ENCODE measurements at regions not wholly inside any gene's neighbourhood (a gene's known extent, or its start where the extent isn't known, plus 50 kb on each side); places are given as distances from the start of the nearest gene placed in this dataset.

- Histone ChIP-seq H3K9me2 (ENCODE audit: insufficient read depth) (no peaks in the 10 kb centered on the region), H3K9me3 (ENCODE audit: low read depth) (no peaks in the 10 kb centered on the region), H3F3A (ENCODE audit: insufficient read depth) (peaks cover 23% of the 10 kb centered on the region), H3K27ac (no peak overlapping the region), H3K4me1 (ENCODE audit: insufficient read depth) (peaks cover 24% of the 10 kb centered on the region), H3K4me2 (ENCODE audit: unreplicated experiment) (no peak overlapping the region), H2AFZ (no peak overlapping the region), H4K20me1 (ENCODE audit: insufficient read depth) (no peaks in the 10 kb centered on the region), H3K79me2 (ENCODE audit: insufficient read depth) (no peaks in the 10 kb centered on the region), H3K27me3 (replicated peaks; ENCODE audit: insufficient read depth) (no peaks in the 10 kb centered on the region), H3K36me3 (ENCODE audit: low read depth) (no peaks in the 10 kb centered on the region), H3K9ac (no peak overlapping the region), H3K4me3 (no peak overlapping the region)
- no peak for DNase-seq
- 85 to 87% methylated on average over 7 of the region's 7 CpGs for WGBS, 2 experiments (ENCODE audit: low coverage in 1 of 2, low lambda C conversion rate in 2 of 2, missing lambda C conversion rate in 2 of 2)
- in situ Hi-C loops (cut with MboI), result no loop called here
- TF ChIP-seq EZH2 (IDR thresholded peaks at IDR 0.05; ENCODE audit: insufficient read depth, poor library complexity, severe bottlenecking) (no peak), EZH2phosphoT487 (IDR thresholded peaks at IDR 0.05; ENCODE audit: insufficient read depth, low read depth) (no peak)
Measured at GRCh38 chr2:18825838-18826237, 236.5 kb upstream of the NT5C1B start.

- Histone ChIP-seq H3K9me2 (ENCODE audit: insufficient read depth) (no peaks in the 10 kb centered on the region), H4K20me1 (ENCODE audit: insufficient read depth) (no peaks in the 10 kb centered on the region), H3K4me2 (ENCODE audit: unreplicated experiment) (no peak overlapping the region), H3K27ac (no peak overlapping the region), H3K79me2 (ENCODE audit: insufficient read depth) (no peaks in the 10 kb centered on the region), H3K27me3 (replicated peaks; ENCODE audit: insufficient read depth) (no peaks in the 10 kb centered on the region), H3K9me3 (ENCODE audit: low read depth) (no peaks in the 10 kb centered on the region), H2AFZ (no peak overlapping the region), H3K9ac (no peak overlapping the region), H3K36me3 (ENCODE audit: low read depth) (no peaks in the 10 kb centered on the region), H3F3A (ENCODE audit: insufficient read depth) (peaks cover 14% of the 10 kb centered on the region), H3K4me3 (no peak overlapping the region), H3K4me1 (ENCODE audit: insufficient read depth) (peaks cover 15% of the 10 kb centered on the region)
- in situ Hi-C loops (cut with MboI), result no loop called here
- no peak for DNase-seq
- TF ChIP-seq EZH2phosphoT487 (IDR thresholded peaks at IDR 0.05; ENCODE audit: insufficient read depth, low read depth) (no peak), EZH2 (IDR thresholded peaks at IDR 0.05; ENCODE audit: insufficient read depth, poor library complexity, severe bottlenecking) (no peak)
- 87 to 90% methylated on average over 2 of the region's 2 CpGs for WGBS, 2 experiments (ENCODE audit: low coverage in 1 of 2, low lambda C conversion rate in 2 of 2, missing lambda C conversion rate in 2 of 2)
Measured at GRCh38 chr2:18824915-18825314, 235.5 kb upstream of the NT5C1B start.

GRCh38 chr2:18824325-18824790, 235.0 kb upstream of the NT5C1B start:
- in situ Hi-C loops (cut with MboI), result no loop called here
- WGBS, 2 experiments (ENCODE audit: low coverage in 1 of 2, low lambda C conversion rate in 2 of 2, missing lambda C conversion rate in 2 of 2), result 97 to 100% methylated on average over 2 of the region's 2 CpGs

GRCh38 chr2:18821431-18821830, 232.1 kb upstream of the NT5C1B start:
- DNase-seq, result no peak
- no peak overlapping the region for H3K27ac ChIP-seq

More at GRCh38 chr2:18824325-18824790, 235.0 kb upstream of the NT5C1B start:
- Histone ChIP-seq H3K9me3 (ENCODE audit: low read depth) (no peaks in the 10 kb centered on the region), H3K36me3 (ENCODE audit: low read depth) (no peaks in the 10 kb centered on the region), H2AFZ (no peak overlapping the region), H3F3A (ENCODE audit: insufficient read depth) (peaks cover 9% of the 10 kb centered on the region; the same call in 1 of the 2 replicates), H3K9ac (no peak overlapping the region), H3K4me1 (ENCODE audit: insufficient read depth) (peaks cover 11% of the 10 kb centered on the region), H4K20me1 (ENCODE audit: insufficient read depth) (no peaks in the 10 kb centered on the region), H3K4me3 (no peak overlapping the region), H3K4me2 (ENCODE audit: unreplicated experiment) (no peak overlapping the region), H3K27ac (no peak overlapping the region), H3K9me2 (ENCODE audit: insufficient read depth) (no peaks in the 10 kb centered on the region), H3K79me2 (ENCODE audit: insufficient read depth) (no peaks in the 10 kb centered on the region), H3K27me3 (replicated peaks; ENCODE audit: insufficient read depth) (no peaks in the 10 kb centered on the region)
- no peak for DNase-seq
- no peak for TF ChIP-seq EZH2 (IDR thresholded peaks at IDR 0.05; ENCODE audit: insufficient read depth, poor library complexity, severe bottlenecking)

GRCh38 chr2:18820966-18821365, 231.6 kb upstream of the NT5C1B start:
- H3K27ac ChIP-seq, result no peak overlapping the region
- no peak for DNase-seq
- in situ Hi-C loops (cut with MboI), result no loop called here

More at GRCh38 chr2:18821431-18821830, 232.1 kb upstream of the NT5C1B start:
- no peak overlapping the region for H2AFZ ChIP-seq
- in situ Hi-C loops (cut with MboI), result no loop called here
- H4K20me1 ChIP-seq (ENCODE audit: insufficient read depth), result no peaks in the 10 kb centered on the region
- H3K4me3 ChIP-seq, result no peak overlapping the region
- H3K9ac ChIP-seq, result no peak overlapping the region
- no peak overlapping the region for H3K4me2 ChIP-seq (ENCODE audit: unreplicated experiment)
- H3K36me3 ChIP-seq (ENCODE audit: low read depth), result no peaks in the 10 kb centered on the region
- H3K9me2 ChIP-seq (ENCODE audit: insufficient read depth), result no peaks in the 10 kb centered on the region
- H3K27me3 ChIP-seq (replicated peaks; ENCODE audit: insufficient read depth), result no peaks in the 10 kb centered on the region
- H3K9me3 ChIP-seq (ENCODE audit: low read depth), result no peaks in the 10 kb centered on the region
- H3K4me1 ChIP-seq (ENCODE audit: insufficient read depth), result no peaks in the 10 kb centered on the region
- no peaks in the 10 kb centered on the region for H3K79me2 ChIP-seq (ENCODE audit: insufficient read depth)
- no peaks in the 10 kb centered on the region for H3F3A ChIP-seq (ENCODE audit: insufficient read depth)
- WGBS, 2 experiments (ENCODE audit: low coverage in 1 of 2, low lambda C conversion rate in 2 of 2, missing lambda C conversion rate in 2 of 2), result 100% methylated on average over 1 of the region's 1 CpG
- TF ChIP-seq EZH2phosphoT487 (IDR thresholded peaks at IDR 0.05; ENCODE audit: insufficient read depth, low read depth) (no peak), EZH2 (IDR thresholded peaks at IDR 0.05; ENCODE audit: insufficient read depth, poor library complexity, severe bottlenecking) (no peak)

More at GRCh38 chr2:18820966-18821365, 231.6 kb upstream of the NT5C1B start:
- Histone ChIP-seq H3K79me2 (ENCODE audit: insufficient read depth) (no peaks in the 10 kb centered on the region), H2AFZ (no peak overlapping the region), H3K9ac (no peak overlapping the region), H3K9me3 (ENCODE audit: low read depth) (no peaks in the 10 kb centered on the region), H3F3A (ENCODE audit: insufficient read depth) (no peaks in the 10 kb centered on the region), H4K20me1 (ENCODE audit: insufficient read depth) (no peaks in the 10 kb centered on the region), H3K36me3 (ENCODE audit: low read depth) (no peaks in the 10 kb centered on the region), H3K4me2 (ENCODE audit: unreplicated experiment) (no peak overlapping the region), H3K4me3 (no peak overlapping the region), H3K4me1 (ENCODE audit: insufficient read depth) (no peaks in the 10 kb centered on the region), H3K27me3 (replicated peaks; ENCODE audit: insufficient read depth) (no peaks in the 10 kb centered on the region), H3K9me2 (ENCODE audit: insufficient read depth) (no peaks in the 10 kb centered on the region)
- no peak for TF ChIP-seq EZH2phosphoT487 (IDR thresholded peaks at IDR 0.05; ENCODE audit: insufficient read depth, low read depth)
- no peak for TF ChIP-seq EZH2 (IDR thresholded peaks at IDR 0.05; ENCODE audit: insufficient read depth, poor library complexity, severe bottlenecking)
- WGBS, 2 experiments (ENCODE audit: low coverage in 1 of 2, low lambda C conversion rate in 2 of 2, missing lambda C conversion rate in 2 of 2), result 48 to 56% methylated on average over 1 of the region's 1 CpG
